DOHH2 (cell line): ENCODE measurements at regions not wholly inside any gene's neighbourhood (a gene's known extent, or its start where the extent isn't known, plus 50 kb on each side); places are given as distances from the start of the nearest gene placed in this dataset.

ENCODE experiments used
- EZH2phosphoT487 ChIP-seq: fragments of 200-600 bp; sonication (generic); IDR thresholded peaks from 2 replicates; pipeline ENCODE4 v1.6.1; 2017; ENCODE audit warnings: borderline replicate concordance, mild to moderate bottlenecking, antibody characterized with exemption, low read length, moderate library complexity, mixed read lengths
- TF ChIP-seq, protein P1 (sequence below): fragments of 200-600 bp; sonication (generic); IDR thresholded peaks from one replicate; pipeline ENCODE4 v1.5.1; 2014; ENCODE audit warnings: antibody characterized with exemption, mild to moderate bottlenecking, low read depth, low read length; ENCODE audit not compliant: poor library complexity, severe bottlenecking

DNA sequence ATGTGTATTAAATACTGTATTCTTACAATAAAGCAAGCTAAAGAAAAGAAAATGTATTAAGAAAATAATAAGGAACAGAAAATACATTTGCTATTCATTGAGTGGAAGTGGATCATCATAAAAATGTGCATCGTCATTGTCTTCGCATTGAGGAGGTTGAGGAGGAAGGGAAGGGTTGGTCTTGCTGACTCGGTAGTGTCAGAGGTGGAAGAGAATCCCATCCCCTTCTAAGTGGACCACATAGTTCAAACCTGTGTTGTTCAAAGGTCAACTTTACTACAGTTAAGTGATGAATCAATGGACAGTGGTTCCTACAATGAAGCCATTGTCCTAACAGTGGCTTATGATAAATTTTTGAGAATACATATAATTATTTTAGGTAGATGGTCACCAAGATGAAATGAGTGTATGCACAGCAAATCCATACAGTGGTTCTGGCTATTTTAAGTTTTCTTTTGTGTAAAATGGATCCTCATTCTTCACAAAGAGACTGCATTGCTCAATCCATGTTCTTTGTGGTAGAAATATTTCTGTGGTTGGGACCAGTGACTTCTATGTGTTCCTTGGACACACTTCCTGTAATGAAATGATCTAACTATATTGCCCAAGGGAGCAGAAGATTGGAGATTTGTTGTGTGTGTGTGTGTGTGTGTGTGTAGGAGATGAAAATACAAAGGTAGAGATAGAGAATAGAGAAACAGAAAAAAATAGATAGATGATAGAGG lies 556.4 kb upstream of the AMELY start:
- TF ChIP-seq, protein P1, sequence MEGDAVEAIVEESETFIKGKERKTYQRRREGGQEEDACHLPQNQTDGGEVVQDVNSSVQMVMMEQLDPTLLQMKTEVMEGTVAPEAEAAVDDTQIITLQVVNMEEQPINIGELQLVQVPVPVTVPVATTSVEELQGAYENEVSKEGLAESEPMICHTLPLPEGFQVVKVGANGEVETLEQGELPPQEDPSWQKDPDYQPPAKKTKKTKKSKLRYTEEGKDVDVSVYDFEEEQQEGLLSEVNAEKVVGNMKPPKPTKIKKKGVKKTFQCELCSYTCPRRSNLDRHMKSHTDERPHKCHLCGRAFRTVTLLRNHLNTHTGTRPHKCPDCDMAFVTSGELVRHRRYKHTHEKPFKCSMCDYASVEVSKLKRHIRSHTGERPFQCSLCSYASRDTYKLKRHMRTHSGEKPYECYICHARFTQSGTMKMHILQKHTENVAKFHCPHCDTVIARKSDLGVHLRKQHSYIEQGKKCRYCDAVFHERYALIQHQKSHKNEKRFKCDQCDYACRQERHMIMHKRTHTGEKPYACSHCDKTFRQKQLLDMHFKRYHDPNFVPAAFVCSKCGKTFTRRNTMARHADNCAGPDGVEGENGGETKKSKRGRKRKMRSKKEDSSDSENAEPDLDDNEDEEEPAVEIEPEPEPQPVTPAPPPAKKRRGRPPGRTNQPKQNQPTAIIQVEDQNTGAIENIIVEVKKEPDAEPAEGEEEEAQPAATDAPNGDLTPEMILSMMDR = no peak
- TF ChIP-seq EZH2phosphoT487 = no peak
